Trophoblast cell (in vitro differentiated cells and primary cell): ENCODE measurements at regions not wholly inside any gene's neighbourhood (a gene's known extent, or its start where the extent isn't known, plus 50 kb on each side); places are given as distances from the start of the nearest gene placed in this dataset.

Experiments used
- DNase-seq, 2 donors: peaks; one replicate each; pipeline ENCODE4 v3.0.0-alpha.2; 2016
- H2AFZ ChIP-seq: 2 replicates; pipeline ENCODE4 v1.6.1; 2013; ENCODE audit warnings: low read length, moderate library complexity, mild to moderate bottlenecking; ENCODE audit not compliant: insufficient read depth, poor library complexity
- H2AK5ac ChIP-seq: 2 replicates; pipeline ENCODE4 v1.6.1; 2013; ENCODE audit warnings: mild to moderate bottlenecking, low read length
- H2BK120ac ChIP-seq: 2 replicates; pipeline ENCODE4 v1.6.1; 2013; ENCODE audit warnings: low read length, mild to moderate bottlenecking, moderate library complexity; ENCODE audit not compliant: insufficient read depth, poor library complexity
- H2BK12ac ChIP-seq: 2 replicates; pipeline ENCODE4 v1.6.1; 2013; ENCODE audit warnings: mild to moderate bottlenecking, low read length, moderate library complexity
- H2BK5ac ChIP-seq: 2 replicates; pipeline ENCODE4 v1.6.1; 2013; ENCODE audit warnings: low read length, low read depth, moderate library complexity, mild to moderate bottlenecking; ENCODE audit not compliant: poor library complexity
- H3K14ac ChIP-seq: 2 replicates; pipeline ENCODE4 v1.6.1; 2013; ENCODE audit warnings: mild to moderate bottlenecking, low read length
- H3K18ac ChIP-seq: 2 replicates; pipeline ENCODE4 v1.6.1; 2013; ENCODE audit warnings: mild to moderate bottlenecking, low read length
- H3K23ac ChIP-seq: 2 replicates; pipeline ENCODE4 v1.6.1; 2013; ENCODE audit warnings: low read length
- H3K27ac ChIP-seq: 2 replicates; pipeline ENCODE4 v1.5.1; 2013; ENCODE audit warnings: low read depth, mild to moderate bottlenecking, inconsistent platforms, low read length, moderate library complexity
- H3K27me3 ChIP-seq: 2 replicates; pipeline ENCODE4 v1.6.1; 2013; ENCODE audit warnings: inconsistent platforms, mild to moderate bottlenecking, low read length, moderate library complexity; ENCODE audit not compliant: insufficient read depth
- H3K36me3 ChIP-seq, 2 experiments: 1 replicate in 1 of 2; 2 replicates in 1 of 2; pipeline ENCODE4 v1.6.1; 2013; ENCODE audit warnings: low read length in 2 of 2, mild to moderate bottlenecking in 2 of 2, moderate library complexity in 1 of 2; ENCODE audit not compliant: insufficient read depth in 2 of 2, control insufficient read depth in 1 of 2
- H3K4ac ChIP-seq: 2 replicates; pipeline ENCODE4 v1.6.1; 2013; ENCODE audit warnings: low read depth, mild to moderate bottlenecking, low read length, moderate library complexity
- H3K4me1 ChIP-seq, 2 experiments: 1 replicate in 1 of 2; 2 replicates in 1 of 2; pipeline ENCODE4 v1.6.1; 2013; ENCODE audit warnings: low read length in 2 of 2, mild to moderate bottlenecking in 2 of 2, moderate library complexity in 1 of 2; ENCODE audit not compliant: insufficient read depth in 2 of 2, control insufficient read depth in 1 of 2
- H3K4me2 ChIP-seq: 2 replicates; pipeline ENCODE4 v1.6.1; 2013; ENCODE audit warnings: inconsistent platforms, mild to moderate bottlenecking, low read length, moderate library complexity
- H3K4me3 ChIP-seq: 2 replicates; pipeline ENCODE4 v1.5.1; 2013; ENCODE audit warnings: mild to moderate bottlenecking, low read depth, low read length, inconsistent platforms
- H3K79me1 ChIP-seq: one replicate; pipeline ENCODE4 v1.6.1; 2013; ENCODE audit warnings: low read length
- H3K79me2 ChIP-seq: 2 replicates; pipeline ENCODE4 v1.6.1; 2013; ENCODE audit warnings: low read length, mild to moderate bottlenecking; ENCODE audit not compliant: control insufficient read depth, insufficient read depth, poor library complexity
- H3K9ac ChIP-seq: 2 replicates; pipeline ENCODE4 v1.6.1; 2013; ENCODE audit warnings: mild to moderate bottlenecking, low read length
- H3K9me3 ChIP-seq: 2 replicates; pipeline ENCODE4 v1.6.1; 2013; ENCODE audit warnings: low read depth, mild to moderate bottlenecking, control low read depth, inconsistent platforms, low read length; ENCODE audit not compliant: insufficient read depth
- H4K12ac ChIP-seq: 2 replicates; pipeline ENCODE4 v1.6.1; 2013; ENCODE audit warnings: low read depth, mild to moderate bottlenecking, low read length, moderate library complexity
- H4K8ac ChIP-seq: 2 replicates; pipeline ENCODE4 v1.6.1; 2013; ENCODE audit warnings: low read depth, mild to moderate bottlenecking, low read length, moderate library complexity
- H4K91ac ChIP-seq: one replicate; pipeline ENCODE4 v1.6.1; 2013; ENCODE audit warnings: low read depth, mild to moderate bottlenecking, low read length, moderate library complexity
- WGBS: extraction: QIAGEN DNeasy Blood & Tissue Kit; methylation state at CpG from one replicate; pipeline ENCODE4 v1.1.7; 2013; ENCODE audit warnings: missing lambda C conversion rate; ENCODE audit not compliant: insufficient read length, insufficient coverage; ENCODE audit errors: extremely low coverage; 5-methylcytosine and 5-hydroxymethylcytosine counted together

DNA sequence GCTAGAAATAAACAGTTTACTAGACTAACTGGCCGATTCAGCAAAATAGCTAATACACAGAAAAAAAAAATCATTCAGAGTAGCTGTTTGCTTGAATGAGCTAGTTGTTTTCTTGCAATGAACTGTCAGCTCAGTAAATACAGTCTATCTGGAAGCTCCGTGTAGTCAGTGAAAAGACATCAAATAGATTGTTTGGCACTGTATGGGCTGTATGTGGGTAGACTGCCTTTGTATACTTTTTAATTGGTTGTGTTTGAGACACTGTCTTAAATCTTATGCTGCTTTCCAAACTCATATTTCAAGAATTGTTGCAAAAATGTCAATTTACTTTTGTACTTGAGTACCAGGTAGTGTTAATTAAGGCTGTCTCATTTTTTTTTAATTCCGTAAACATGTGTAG lies 61.6 kb upstream of the GPR174 start:
- Histone ChIP-seq H3K36me3 (no peaks in the 10 kb centered on the region), H2BK12ac (no peak overlapping the region), H3K4me3 (no peak overlapping the region), H3K27me3 (no peaks in the 10 kb centered on the region), H3K4me2 (no peak overlapping the region), H3K18ac (no peak overlapping the region), H2AK5ac (no peak overlapping the region), H4K91ac (no peak overlapping the region), H3K23ac (no peak overlapping the region), H3K9me3 (no peaks in the 10 kb centered on the region), H3K14ac (no peak overlapping the region), H3K9ac (no peak overlapping the region), H2BK5ac (no peak overlapping the region), H4K12ac (no peak overlapping the region), H3K79me2 (no peaks in the 10 kb centered on the region), H3K4me1 (no peaks in the 10 kb centered on the region), H3K27ac (no peak overlapping the region), H4K8ac (no peak overlapping the region), H2AFZ (no peak overlapping the region), H3K79me1 (no peaks in the 10 kb centered on the region), H3K4ac (no peak overlapping the region), H2BK120ac (no peak overlapping the region)
- no CpG with 5 or more reads among the region's 3 CpGs for WGBS
- DNase-seq, result no peak

GRCh38 chrX:79084923-79085322 lies 59.6 kb upstream of the GPR174 start:
- H4K12ac ChIP-seq, result no peak overlapping the region
- no peak overlapping the region for H3K4me2 ChIP-seq
- no CpG with 5 or more reads among the region's 1 CpG for WGBS
- no peaks in the 10 kb centered on the region for H3K79me1 ChIP-seq
- H3K79me2 ChIP-seq, result no peaks in the 10 kb centered on the region
- H3K18ac ChIP-seq, result no peak overlapping the region
- H4K8ac ChIP-seq, result no peak overlapping the region
- no peak overlapping the region for H3K23ac ChIP-seq
- H3K4me1 ChIP-seq, result no peaks in the 10 kb centered on the region
- H4K91ac ChIP-seq, result no peak overlapping the region
- no peak overlapping the region for H3K9ac ChIP-seq
- H3K36me3 ChIP-seq, result no peaks in the 10 kb centered on the region
- H2AK5ac ChIP-seq, result no peak overlapping the region
- H3K14ac ChIP-seq, result no peak overlapping the region
- no peak overlapping the region for H3K27ac ChIP-seq
- no peak overlapping the region for H3K4ac ChIP-seq
- no peak overlapping the region for H3K4me3 ChIP-seq
- no peak overlapping the region for H2AFZ ChIP-seq
- H3K9me3 ChIP-seq, result no peaks in the 10 kb centered on the region
- H2BK120ac ChIP-seq, result no peak overlapping the region
- no peak overlapping the region for H2BK5ac ChIP-seq
- no peak overlapping the region for H2BK12ac ChIP-seq
- no peak for DNase-seq
- H3K27me3 ChIP-seq, result no peaks in the 10 kb centered on the region

DNA sequence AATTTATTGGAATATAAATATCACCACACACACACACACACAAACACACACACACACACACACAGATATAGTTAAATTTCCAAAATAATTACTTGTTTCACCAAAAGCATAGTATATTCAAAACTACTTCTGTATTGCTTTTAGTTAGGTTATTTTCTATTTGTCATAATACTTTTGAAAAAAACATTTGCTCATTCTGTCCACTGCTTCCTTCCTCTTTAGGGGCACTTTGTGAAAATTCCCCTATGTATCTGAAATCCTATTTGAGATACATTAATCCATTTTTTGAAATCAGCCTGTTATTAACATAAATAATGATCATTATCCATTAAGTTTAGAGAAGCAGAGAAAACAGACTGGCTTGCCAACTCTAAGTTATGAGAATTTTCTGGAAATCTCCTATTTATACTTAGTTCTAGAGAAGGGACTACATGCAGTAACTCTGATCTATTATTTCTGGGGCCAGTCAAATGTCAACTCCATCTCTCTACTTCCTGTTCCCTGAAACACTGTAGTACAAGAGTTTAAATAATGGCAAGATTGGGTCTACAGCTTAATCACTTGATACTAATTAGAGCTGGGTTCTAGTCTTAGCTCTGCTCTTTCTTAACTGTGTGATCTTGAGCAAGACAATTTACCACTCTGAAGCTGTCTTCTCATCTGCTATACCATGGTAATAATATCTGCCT lies 54.4 kb upstream of the GPR174 start:
- Histone ChIP-seq H2BK12ac (no peak overlapping the region), H3K18ac (no peak overlapping the region), H2AK5ac (no peak overlapping the region), H3K4me1 (no peaks in the 10 kb centered on the region), H3K4me2 (no peak overlapping the region), H3K9me3 (no peaks in the 10 kb centered on the region), H3K23ac (no peak overlapping the region), H3K9ac (no peak overlapping the region), H3K36me3 (no peaks in the 10 kb centered on the region), H4K8ac (no peak overlapping the region), H4K91ac (no peak overlapping the region), H4K12ac (no peak overlapping the region), H3K27me3 (no peaks in the 10 kb centered on the region), H3K4me3 (no peak overlapping the region), H2BK120ac (no peak overlapping the region), H3K14ac (no peak overlapping the region), H3K79me1 (no peaks in the 10 kb centered on the region), H2BK5ac (no peak overlapping the region), H3K27ac (no peak overlapping the region), H3K4ac (no peak overlapping the region), H2AFZ (no peak overlapping the region), H3K79me2 (no peaks in the 10 kb centered on the region)
- no peak for DNase-seq

DNA sequence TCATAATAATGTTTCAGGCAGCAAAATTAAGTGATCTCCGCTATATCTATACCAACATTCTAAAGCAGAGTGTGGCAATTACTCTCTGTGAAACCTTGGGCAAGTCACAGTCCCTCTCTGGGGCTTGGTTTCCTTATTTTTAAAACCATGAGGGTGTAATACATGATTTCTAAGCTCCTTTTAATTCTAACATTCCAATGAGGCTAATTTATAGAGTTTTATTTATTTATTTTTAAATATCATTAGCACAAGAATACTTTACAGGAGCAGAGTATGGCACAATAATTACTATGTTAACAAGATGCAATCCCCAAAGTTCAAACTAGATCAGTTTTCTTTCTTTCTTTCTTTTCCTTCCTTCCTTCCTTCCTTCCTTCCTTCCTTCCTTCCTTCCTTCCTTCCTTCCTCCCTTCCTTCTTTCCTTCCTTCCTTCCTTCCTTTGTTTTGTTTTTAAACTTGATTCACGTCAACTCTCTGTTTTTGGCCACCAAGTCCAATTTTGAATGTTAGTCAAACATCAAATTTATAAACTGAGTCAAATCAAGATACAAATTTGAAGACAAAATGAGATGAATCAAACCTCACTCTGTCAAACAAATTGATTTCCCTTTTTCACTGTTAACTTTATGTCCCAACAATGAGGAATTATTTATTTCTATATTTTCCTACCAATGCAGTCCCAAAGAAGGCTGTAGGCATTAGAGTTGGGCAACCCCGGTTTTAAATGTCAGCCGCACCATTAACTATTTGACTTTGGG lies 50.2 kb upstream of the GPR174 start:
- H3K23ac ChIP-seq, result no peak overlapping the region
- H3K4me1 ChIP-seq, result no peaks in the 10 kb centered on the region
- no peak overlapping the region for H3K27ac ChIP-seq
- no peak overlapping the region for H2AK5ac ChIP-seq
- no peaks in the 10 kb centered on the region for H3K79me1 ChIP-seq
- H3K4ac ChIP-seq, result no peak overlapping the region
- no peak overlapping the region for H3K4me2 ChIP-seq
- H4K91ac ChIP-seq, result no peak overlapping the region
- DNase-seq, result no peak
- no peak overlapping the region for H2AFZ ChIP-seq
- H3K14ac ChIP-seq, result no peak overlapping the region
- H3K9me3 ChIP-seq, result no peaks in the 10 kb centered on the region
- no CpG with 5 or more reads among the region's 4 CpGs for WGBS
- no peaks in the 10 kb centered on the region for H3K27me3 ChIP-seq
- H3K36me3 ChIP-seq, result no peaks in the 10 kb centered on the region
- no peaks in the 10 kb centered on the region for H3K79me2 ChIP-seq
- no peak overlapping the region for H4K8ac ChIP-seq
- no peak overlapping the region for H3K9ac ChIP-seq
- H2BK5ac ChIP-seq, result no peak overlapping the region
- no peak overlapping the region for H4K12ac ChIP-seq
- no peak overlapping the region for H3K18ac ChIP-seq
- no peak overlapping the region for H3K4me3 ChIP-seq
- no peak overlapping the region for H2BK12ac ChIP-seq
- no peak overlapping the region for H2BK120ac ChIP-seq
